ENCODE measurements at regions not wholly inside any gene's neighbourhood (a gene's known extent, or its start where the extent isn't known, plus 50 kb on each side); places are given as distances from the start of the nearest gene placed in this dataset.

DNA sequence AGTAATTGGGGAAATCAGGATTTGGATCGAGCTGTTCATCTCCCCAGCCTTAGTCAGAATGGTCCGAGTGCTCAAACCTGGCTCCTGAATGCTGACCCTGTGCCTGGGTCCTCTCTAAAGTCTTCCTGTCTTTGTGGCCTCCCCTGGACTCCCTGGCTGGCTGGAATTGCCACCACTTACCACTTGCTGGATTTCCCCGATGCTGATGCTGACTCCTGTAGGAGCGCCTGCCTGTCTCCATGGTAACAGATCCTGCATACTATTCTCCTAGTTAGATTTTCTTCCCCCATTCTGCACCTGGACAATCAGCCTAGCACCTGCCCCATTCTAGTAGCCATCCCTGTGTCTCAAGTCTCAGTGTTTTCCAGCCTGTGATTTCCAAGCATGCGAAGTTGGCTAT lies 382.2 kb upstream of the ESRRG start:
- TF ChIP-seq, protein P1, sequence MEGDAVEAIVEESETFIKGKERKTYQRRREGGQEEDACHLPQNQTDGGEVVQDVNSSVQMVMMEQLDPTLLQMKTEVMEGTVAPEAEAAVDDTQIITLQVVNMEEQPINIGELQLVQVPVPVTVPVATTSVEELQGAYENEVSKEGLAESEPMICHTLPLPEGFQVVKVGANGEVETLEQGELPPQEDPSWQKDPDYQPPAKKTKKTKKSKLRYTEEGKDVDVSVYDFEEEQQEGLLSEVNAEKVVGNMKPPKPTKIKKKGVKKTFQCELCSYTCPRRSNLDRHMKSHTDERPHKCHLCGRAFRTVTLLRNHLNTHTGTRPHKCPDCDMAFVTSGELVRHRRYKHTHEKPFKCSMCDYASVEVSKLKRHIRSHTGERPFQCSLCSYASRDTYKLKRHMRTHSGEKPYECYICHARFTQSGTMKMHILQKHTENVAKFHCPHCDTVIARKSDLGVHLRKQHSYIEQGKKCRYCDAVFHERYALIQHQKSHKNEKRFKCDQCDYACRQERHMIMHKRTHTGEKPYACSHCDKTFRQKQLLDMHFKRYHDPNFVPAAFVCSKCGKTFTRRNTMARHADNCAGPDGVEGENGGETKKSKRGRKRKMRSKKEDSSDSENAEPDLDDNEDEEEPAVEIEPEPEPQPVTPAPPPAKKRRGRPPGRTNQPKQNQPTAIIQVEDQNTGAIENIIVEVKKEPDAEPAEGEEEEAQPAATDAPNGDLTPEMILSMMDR (IDR thresholded peaks at IDR 0.05) = no peak
- no peak for TF ChIP-seq POLR2A (IDR thresholded peaks at IDR 0.05)
